ENCODE measurements at regions not wholly inside any gene's neighbourhood (a gene's known extent, or its start where the extent isn't known, plus 50 kb on each side); places are given as distances from the start of the nearest gene placed in this dataset.

DNA sequence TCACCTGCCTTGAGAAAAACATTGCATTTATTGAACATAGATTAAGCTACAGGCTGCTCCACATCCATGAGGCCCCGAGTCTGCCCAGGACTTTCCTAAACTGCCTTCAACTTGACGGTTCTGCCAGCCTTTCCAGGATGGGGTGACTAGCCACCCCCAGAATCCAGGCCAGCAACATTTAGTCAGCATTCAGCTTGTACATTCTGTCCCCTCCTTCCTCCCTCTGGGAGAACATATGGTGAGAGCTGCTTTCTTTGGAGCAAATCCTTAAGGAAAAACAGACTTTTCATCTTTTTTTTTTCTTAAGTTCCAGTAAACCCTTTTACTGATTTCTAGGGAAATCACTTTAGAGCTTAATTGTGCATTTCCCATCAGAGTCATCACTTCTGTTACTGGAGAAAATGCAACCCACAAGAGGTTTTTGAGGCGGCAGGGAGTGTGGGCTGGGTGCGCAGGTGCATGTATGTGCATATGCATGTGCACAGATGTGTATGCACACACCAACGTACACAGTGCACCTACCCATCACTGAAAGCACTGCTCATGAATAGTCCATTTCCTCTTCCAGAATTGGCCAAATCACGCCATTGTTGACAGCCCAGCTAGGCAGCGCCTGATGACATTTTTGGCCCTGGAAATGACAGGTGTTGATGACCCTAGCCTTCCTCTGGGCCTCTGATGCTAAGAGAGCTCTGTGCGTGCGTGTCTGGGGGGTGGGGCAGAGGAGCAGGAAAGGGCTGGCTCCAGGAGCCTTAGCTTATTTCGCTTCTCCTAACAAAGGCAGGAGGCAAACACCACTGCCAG lies 145.6 kb downstream of the HSD17B3 start:
- DNase-seq = no peak

DNA sequence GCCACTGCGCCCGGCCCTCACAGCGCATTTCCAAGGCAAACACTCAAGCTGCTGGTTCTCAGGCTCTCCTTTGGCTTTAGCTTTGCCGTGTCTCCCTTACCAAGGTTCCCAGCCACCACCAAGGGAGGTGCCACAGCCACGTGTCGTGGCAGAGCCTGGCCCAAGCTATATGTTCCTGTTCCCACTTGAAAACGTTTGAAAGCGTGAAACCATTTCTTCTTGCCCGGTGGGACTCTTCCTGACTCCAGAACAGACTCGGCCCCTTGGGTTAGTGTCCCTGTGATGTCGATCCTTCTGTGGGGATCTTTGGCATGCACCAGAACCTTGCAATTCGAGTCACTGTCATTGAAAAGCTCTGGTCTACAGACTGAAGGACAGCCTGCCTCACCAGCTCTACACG lies 147.9 kb downstream of the HSD17B3 start:
- DNase-seq = no peak

GRCh38 chr9:96152550-96152949 lies 149.4 kb downstream of the HSD17B3 start:
- DNase-seq = no peak

GRCh38 chr9:96150324-96151227 lies 151.4 kb downstream of the HSD17B3 start:
- no peak for DNase-seq

GRCh38 chr9:96149533-96150280 lies 152.3 kb downstream of the HSD17B3 start:
- DNase-seq = no peak

DNA sequence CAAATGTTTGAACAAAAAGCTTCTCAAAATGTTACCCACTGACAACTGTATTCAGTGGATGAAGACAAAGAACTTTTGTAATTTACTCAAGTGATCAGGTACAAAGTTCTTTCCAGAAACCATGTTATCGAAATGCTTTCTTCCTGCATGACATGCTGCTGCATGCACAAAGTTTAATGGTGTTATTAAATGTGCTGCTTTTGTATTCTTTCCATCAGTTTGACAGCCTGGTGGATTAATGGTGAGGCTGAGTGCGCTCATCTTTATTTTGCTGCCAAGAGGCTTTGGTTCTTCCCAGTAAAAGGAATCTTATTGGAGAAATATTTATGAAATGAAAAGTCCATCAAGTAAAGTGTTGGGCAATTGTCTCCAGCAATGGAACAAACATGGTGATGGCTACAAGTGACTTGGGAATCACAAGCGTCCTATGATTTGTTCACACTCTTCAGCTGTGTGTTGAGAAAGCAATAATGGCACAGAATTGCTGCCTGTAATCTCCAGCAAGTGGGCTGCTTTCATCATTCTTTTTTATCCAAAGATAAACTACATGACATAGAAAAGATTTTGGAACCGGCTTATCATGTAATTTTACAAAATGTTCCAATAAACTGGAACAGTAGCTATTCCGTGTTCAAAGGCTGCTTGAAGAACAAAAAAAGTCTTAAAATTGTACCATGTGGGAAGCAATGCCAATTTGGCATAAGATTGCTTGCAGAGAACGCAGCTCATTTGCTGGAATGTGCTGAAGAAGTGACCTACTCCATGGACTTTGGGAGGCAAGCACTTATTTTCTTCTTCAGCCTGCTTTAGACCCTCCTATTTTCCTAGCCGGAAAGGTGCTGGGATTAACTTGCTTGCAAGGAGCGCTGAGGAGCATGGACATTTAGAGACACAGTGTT lies 153.1 kb downstream of the HSD17B3 start:
- DNase-seq = no peak

DNA sequence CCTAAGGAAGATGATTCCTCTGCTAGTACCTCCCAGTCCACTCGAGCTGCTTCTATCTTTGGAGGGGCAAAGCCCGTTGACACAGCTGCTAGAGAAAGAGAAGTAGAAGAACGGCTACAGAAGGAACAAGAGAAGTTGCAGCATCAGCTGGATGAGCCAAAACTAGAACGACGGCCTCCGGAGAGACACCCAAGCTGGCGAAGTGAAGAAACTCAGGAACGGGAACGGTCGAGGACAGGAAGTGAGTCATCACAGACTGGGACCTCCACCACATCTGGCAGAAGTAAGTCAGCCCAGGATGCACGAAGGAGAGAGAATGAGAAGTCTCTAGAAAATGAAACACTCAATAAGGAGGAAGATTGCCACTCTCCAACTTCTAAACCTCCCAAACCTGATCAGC lies 154.9 kb downstream of the HSD17B3 start:
- peak; percentile 62 for DNase-seq

GRCh38 chr9:96141666-96142065 lies 160.3 kb downstream of the HSD17B3 start:
- DNase-seq = peak; percentile 71

DNA sequence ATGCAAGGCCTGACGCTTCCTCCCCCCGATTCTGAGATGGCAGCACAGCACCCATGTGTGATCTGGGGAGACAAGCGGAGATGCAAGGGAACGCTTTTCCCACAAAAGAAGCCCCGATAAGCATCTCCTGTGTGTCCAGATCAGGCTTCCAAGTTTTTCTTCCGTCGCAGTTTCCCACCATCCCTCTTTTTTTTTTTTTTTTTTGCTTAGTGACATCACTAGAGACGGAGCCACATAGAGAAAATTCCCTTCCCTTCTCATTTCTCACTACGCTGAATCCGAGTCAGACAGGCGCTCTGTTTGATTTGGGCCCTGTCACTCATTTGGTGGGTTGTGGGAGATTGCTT lies 160.9 kb downstream of the HSD17B3 start:
- no peak for DNase-seq

GRCh38 chr9:96140296-96141127 lies 161.5 kb downstream of the HSD17B3 start:
- no peak for DNase-seq

- peak; percentile 75 for DNase-seq
Observed at GRCh38 chr9:96139592-96140295, 162.2 kb downstream of the HSD17B3 start.

DNA sequence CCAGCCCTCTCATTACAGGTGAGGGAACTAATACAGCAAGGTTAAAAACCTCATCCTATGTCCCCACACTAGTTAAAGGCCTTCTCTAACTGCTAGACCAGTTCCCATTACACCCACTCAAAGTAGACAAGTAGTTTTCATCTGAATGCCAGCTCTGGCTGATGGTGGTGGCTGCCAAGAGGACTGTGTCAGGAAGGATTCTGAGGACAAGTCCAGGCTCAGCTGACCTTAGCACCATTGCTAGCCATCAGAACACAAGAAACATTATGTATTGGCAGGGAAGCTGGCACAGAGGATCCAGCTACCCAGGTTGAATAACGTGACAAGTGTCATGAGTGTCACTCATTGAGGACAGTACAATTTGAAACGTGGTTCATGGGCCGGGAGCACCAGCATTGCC lies 163.4 kb downstream of the HSD17B3 start:
- DNase-seq = no peak

GRCh38 chr9:96137671-96138429 lies 164.1 kb downstream of the HSD17B3 start:
- DNase-seq = no peak

DNA sequence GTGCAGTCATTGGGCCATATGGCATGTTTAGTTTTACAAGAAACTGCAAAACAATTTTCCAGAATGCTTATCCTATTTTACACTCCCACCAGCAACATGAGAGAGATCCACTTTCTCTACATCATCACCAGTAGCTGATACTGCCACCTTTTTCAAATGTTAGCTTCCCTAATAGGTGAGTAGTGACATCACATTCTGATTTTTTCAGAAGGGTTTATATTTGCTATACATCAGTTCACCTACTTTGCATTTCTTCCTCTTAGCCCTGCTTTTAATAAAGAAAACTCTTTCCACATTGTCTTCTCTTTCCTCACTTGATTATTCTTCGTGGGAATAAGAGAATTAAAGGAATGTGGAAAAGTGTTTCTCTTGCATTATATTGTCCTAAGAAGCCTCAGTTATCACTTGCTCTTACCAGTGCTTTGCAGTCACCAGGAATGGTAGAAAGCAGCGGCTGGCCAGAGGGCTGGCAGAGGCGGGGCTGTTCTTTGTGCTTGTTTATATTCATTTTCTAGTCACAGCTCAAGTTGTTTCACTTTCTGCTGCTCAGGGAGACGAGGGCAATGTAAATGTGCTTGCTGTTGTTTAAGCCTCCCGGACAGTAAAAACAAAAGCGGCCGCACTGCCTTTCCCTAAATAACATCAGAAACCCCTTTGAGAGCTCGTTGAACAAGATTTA lies 164.8 kb downstream of the HSD17B3 start:
- DNase-seq = peak; percentile 66

- DNase-seq = peak; percentile 55
Observed at GRCh38 chr9:96135753-96136290, 166.2 kb downstream of the HSD17B3 start.

DNA sequence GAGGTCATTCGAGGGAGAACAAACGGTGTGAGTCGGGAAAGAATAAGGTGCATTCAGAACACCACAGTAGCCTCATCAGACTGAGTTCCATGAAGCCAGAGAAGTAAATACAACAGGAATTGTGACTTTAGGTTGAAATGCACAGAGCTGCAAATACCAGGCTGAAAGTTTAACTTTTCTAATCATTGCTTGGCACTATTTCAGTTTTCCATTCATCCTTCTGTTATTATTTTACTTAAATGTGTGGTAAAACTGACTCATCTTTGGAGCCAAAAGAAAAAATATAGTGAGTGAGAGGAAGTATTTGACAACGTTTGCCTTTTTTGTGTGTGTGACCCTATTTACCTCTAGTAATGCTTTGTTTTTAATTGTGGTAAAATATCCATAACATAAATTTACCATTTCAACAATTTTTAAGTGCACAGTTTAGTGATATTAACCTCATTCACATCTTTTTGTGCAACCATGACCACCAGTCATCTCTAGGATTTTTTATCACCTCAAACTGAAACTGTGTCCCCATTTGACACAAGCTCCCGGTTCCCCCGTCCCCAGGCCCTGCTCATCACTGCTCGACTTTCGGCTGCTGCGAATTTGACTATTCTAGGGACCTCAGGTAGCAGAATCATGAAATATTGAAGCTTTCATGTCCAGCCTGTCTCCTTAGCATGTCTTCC lies 166.8 kb downstream of the HSD17B3 start:
- no peak for DNase-seq

- DNase-seq = peak; percentile 35
Observed at GRCh38 chr9:96133321-96134021, 168.5 kb downstream of the HSD17B3 start.

- no peak for DNase-seq
Observed at GRCh38 chr9:96131825-96132224, 170.2 kb downstream of the HSD17B3 start.

Data from suppressor macrophage treated with lipopolysaccharide for 4 hours (primary cell).